SKM-1 (cell line): ENCODE measurements at regions not wholly inside any gene's neighbourhood (a gene's known extent, or its start where the extent isn't known, plus 50 kb on each side); places are given as distances from the start of the nearest gene placed in this dataset.

Experiments
- DNase-seq: peaks from one replicate; lab custom pipeline; 2025; ENCODE audit not compliant: unreplicated experiment; lab: John Stamatoyannopoulos, UW

- DNase-seq: no peak
Measured at GRCh38 chr13:53200498-53201453, 172.2 kb downstream of the OLFM4 start.

GRCh38 chr13:53201454-53202225, 173.0 kb downstream of the OLFM4 start:
- no peak for DNase-seq

GRCh38 chr13:53204598-53204997, 176.0 kb downstream of the OLFM4 start:
- DNase-seq: no peak

- DNase-seq: no peak
Measured at GRCh38 chr13:53206455-53206854, 177.8 kb downstream of the OLFM4 start.

GRCh38 chr13:53207556-53207955, 178.9 kb downstream of the OLFM4 start:
- DNase-seq: no peak

- DNase-seq: no peak
Measured at GRCh38 chr13:53214433-53214832, 185.8 kb downstream of the OLFM4 start.

GRCh38 chr13:53215563-53215962, 186.9 kb downstream of the OLFM4 start:
- DNase-seq: no peak

- DNase-seq: no peak
Measured at GRCh38 chr13:53216773-53217172, 188.2 kb downstream of the OLFM4 start.

- no peak for DNase-seq
Measured at GRCh38 chr13:53217194-53217593, 188.6 kb downstream of the OLFM4 start.

GRCh38 chr13:53220038-53220437, 191.4 kb downstream of the OLFM4 start:
- DNase-seq: no peak

GRCh38 chr13:53237696-53238095, 209.1 kb downstream of the OLFM4 start:
- no peak for DNase-seq

GRCh38 chr13:53238261-53238660, 209.6 kb downstream of the OLFM4 start:
- DNase-seq: no peak

GRCh38 chr13:53240401-53241025, 211.9 kb downstream of the OLFM4 start:
- DNase-seq: no peak

GRCh38 chr13:53241891-53242348, 213.3 kb downstream of the OLFM4 start:
- DNase-seq: no peak

- no peak for DNase-seq
Measured at GRCh38 chr13:53249236-53249635, 220.6 kb downstream of the OLFM4 start.

- DNase-seq: peak; percentile 79
Measured at GRCh38 chr13:53250272-53250875, 221.8 kb downstream of the OLFM4 start.

GRCh38 chr13:53250977-53251376, 222.4 kb downstream of the OLFM4 start:
- no peak for DNase-seq

GRCh38 chr13:53254500-53254899, 225.9 kb downstream of the OLFM4 start:
- DNase-seq: no peak

GRCh38 chr13:53255795-53256194, 227.2 kb downstream of the OLFM4 start:
- no peak for DNase-seq

- no peak for DNase-seq
Measured at GRCh38 chr13:53260594-53260993, 232.0 kb downstream of the OLFM4 start.

GRCh38 chr13:53264751-53265385, 236.3 kb downstream of the OLFM4 start:
- DNase-seq: no peak
